Glutamatergic neuron (in vitro differentiated cells): ENCODE measurements at regions not wholly inside any gene's neighbourhood (a gene's known extent, or its start where the extent isn't known, plus 50 kb on each side); places are given as distances from the start of the nearest gene placed in this dataset.
"Not testable (repeated sequence)": the region's sequence is repeated elsewhere in the genome, so short reads cannot be mapped to it uniquely, and the experiment has no call there.

Source experiments
- DNase-seq: peaks from one replicate; pipeline ENCODE4 v3.0.0; 2022
- H3K27ac Mint-ChIP-seq: one replicate; pipeline ENCODE4 v1.8.0; 2020; ENCODE audit warnings: mild to moderate bottlenecking, mixed read lengths, inconsistent platforms; ENCODE audit not compliant: unreplicated experiment
- H3K27me3 Mint-ChIP-seq: one replicate; pipeline ENCODE4 v1.8.0; 2020; ENCODE audit warnings: mild to moderate bottlenecking, moderate library complexity, mixed read lengths, inconsistent platforms; ENCODE audit not compliant: unreplicated experiment
- H3K36me3 Mint-ChIP-seq: one replicate; pipeline ENCODE4 v1.8.0; 2020; ENCODE audit warnings: mild to moderate bottlenecking, mixed read lengths, inconsistent platforms; ENCODE audit not compliant: unreplicated experiment
- H3K4me1 Mint-ChIP-seq: one replicate; pipeline ENCODE4 v1.8.0; 2020; ENCODE audit warnings: mild to moderate bottlenecking, low read depth, mixed read lengths, inconsistent platforms; ENCODE audit not compliant: unreplicated experiment
- H3K4me3 Mint-ChIP-seq: one replicate; pipeline ENCODE4 v1.8.0; 2020; ENCODE audit warnings: mild to moderate bottlenecking, mixed read lengths, inconsistent platforms; ENCODE audit not compliant: unreplicated experiment
- H3K9me3 Mint-ChIP-seq: one replicate; pipeline ENCODE4 v1.8.0; 2020; ENCODE audit warnings: mild to moderate bottlenecking, moderate library complexity, mixed read lengths, inconsistent platforms; ENCODE audit not compliant: unreplicated experiment
- CTCF ChIP-seq: fragments of 200-600 bp; sonication (generic); IDR thresholded peaks from one replicate; pipeline ENCODE4 v1.5.0; 2021; ENCODE audit not compliant: partially characterized antibody, unreplicated experiment

- H3K9me3 Mint-ChIP-seq = no peaks in the 10 kb centered on the region
- no peaks in the 10 kb centered on the region for H3K27me3 Mint-ChIP-seq
- no peak overlapping the region for H3K4me3 Mint-ChIP-seq
- no peak for DNase-seq
- no peaks in the 10 kb centered on the region for H3K4me1 Mint-ChIP-seq
- TF ChIP-seq CTCF = no peak
- H3K36me3 Mint-ChIP-seq = peaks cover 5% of the 10 kb centered on the region
- H3K27ac Mint-ChIP-seq = no peak overlapping the region
Measured at GRCh38 chr5:108560581-108560980, 178.7 kb upstream of the FBXL17 start.

GRCh38 chr5:108560166-108560565 is 178.3 kb upstream of the FBXL17 start:
- no peaks in the 10 kb centered on the region for H3K9me3 Mint-ChIP-seq
- H3K4me3 Mint-ChIP-seq = no peak overlapping the region
- H3K27ac Mint-ChIP-seq = no peak overlapping the region
- no peak for DNase-seq
- H3K36me3 Mint-ChIP-seq = peaks cover 5% of the 10 kb centered on the region
- no peaks in the 10 kb centered on the region for H3K27me3 Mint-ChIP-seq
- TF ChIP-seq CTCF = no peak
- no peaks in the 10 kb centered on the region for H3K4me1 Mint-ChIP-seq

- DNase-seq, H3K27ac Mint-ChIP-seq, H3K4me1 Mint-ChIP-seq, H3K36me3 Mint-ChIP-seq, H3K27me3 Mint-ChIP-seq, H3K9me3 Mint-ChIP-seq, H3K4me3 Mint-ChIP-seq: not testable (repeated sequence)
Measured at GRCh38 chr5:108558840-108559239, 176.9 kb upstream of the FBXL17 start.

- H3K27ac Mint-ChIP-seq, H3K36me3 Mint-ChIP-seq, H3K27me3 Mint-ChIP-seq, DNase-seq, H3K9me3 Mint-ChIP-seq, H3K4me3 Mint-ChIP-seq, H3K4me1 Mint-ChIP-seq: not testable (repeated sequence)
Measured at GRCh38 chr5:108558142-108558541, 176.2 kb upstream of the FBXL17 start.

- H3K36me3 Mint-ChIP-seq = peaks cover 5% of the 10 kb centered on the region
- no peaks in the 10 kb centered on the region for H3K27me3 Mint-ChIP-seq
- H3K27ac Mint-ChIP-seq = no peak overlapping the region
- no peak overlapping the region for H3K4me3 Mint-ChIP-seq
- no peaks in the 10 kb centered on the region for H3K4me1 Mint-ChIP-seq
- H3K9me3 Mint-ChIP-seq = no peaks in the 10 kb centered on the region
- DNase-seq = no peak
- no peak for TF ChIP-seq CTCF
Measured at GRCh38 chr5:108557686-108558085, 175.8 kb upstream of the FBXL17 start.

GRCh38 chr5:108556441-108557145 is 174.7 kb upstream of the FBXL17 start:
- no peak for TF ChIP-seq CTCF
- H3K4me1 Mint-ChIP-seq = no peaks in the 10 kb centered on the region
- peaks cover 5% of the 10 kb centered on the region for H3K36me3 Mint-ChIP-seq
- no peaks in the 10 kb centered on the region for H3K27me3 Mint-ChIP-seq
- H3K4me3 Mint-ChIP-seq = no peak overlapping the region
- DNase-seq = no peak
- no peaks in the 10 kb centered on the region for H3K9me3 Mint-ChIP-seq
- H3K27ac Mint-ChIP-seq = no peak overlapping the region
